ENCODE measurements at regions not wholly inside any gene's neighbourhood (a gene's known extent, or its start where the extent isn't known, plus 50 kb on each side); places are given as distances from the start of the nearest gene placed in this dataset.

GRCh38 chr13:82298106-82298505, 1584.2 kb downstream of the SLITRK1 start:
- TF ChIP-seq MAZ (IDR thresholded peaks at IDR 0.05; ENCODE audit: borderline replicate concordance, low read depth, low read length) = no peak
- no peak for TF ChIP-seq CTCF (conservative IDR thresholded peaks at IDR 0.05; ENCODE audit: low read depth, low read length)
- TF ChIP-seq ELK1 (IDR thresholded peaks at IDR 0.05; ENCODE audit: borderline replicate concordance, low read depth, low read length) = no peak
- TF ChIP-seq CHD1 (IDR thresholded peaks at IDR 0.05; ENCODE audit: low read depth, low read length) = no peak
- TF ChIP-seq RAD21 (IDR thresholded peaks at IDR 0.05; ENCODE audit: low read length) = no peak
- no peak for TF ChIP-seq MXI1 (IDR thresholded peaks at IDR 0.05; ENCODE audit: borderline replicate concordance, low read depth, low read length)
- TF ChIP-seq POLR2A (IDR thresholded peaks at IDR 0.05; ENCODE audit: low read depth, low read length) = no peak

Data from IMR-90 (cell line).